Mesenteric fat pad (tissue), 1 donor: ENCODE measurements at regions not wholly inside any gene's neighbourhood (a gene's known extent, or its start where the extent isn't known, plus 50 kb on each side); places are given as distances from the start of the nearest gene placed in this dataset.

ENCODE experiments used
- DNase-seq: peaks from one replicate; pipeline ENCODE4 v3.0.0-alpha.2; 2020; ENCODE audit warnings: low spot score
- donor health status: DM: yes; HTN: yes; CAD: no.

DNA sequence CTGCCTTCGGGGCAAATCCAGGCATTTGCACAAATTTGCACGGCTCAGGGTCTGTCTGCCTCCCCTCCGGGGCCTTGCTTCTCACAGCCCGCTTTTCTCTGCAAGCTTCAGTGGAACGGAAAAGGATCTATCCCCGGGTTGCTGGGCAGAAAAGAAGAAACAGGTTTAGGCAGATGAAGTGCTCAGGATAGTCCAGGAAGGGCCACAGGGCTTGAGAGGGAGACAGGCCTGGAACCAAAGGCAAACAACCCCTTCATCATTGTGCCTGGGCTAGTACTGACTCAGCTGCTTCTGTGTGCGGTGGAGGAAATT lies 347.8 kb upstream of the TNP1 start:
- DNase-seq = no peak

DNA sequence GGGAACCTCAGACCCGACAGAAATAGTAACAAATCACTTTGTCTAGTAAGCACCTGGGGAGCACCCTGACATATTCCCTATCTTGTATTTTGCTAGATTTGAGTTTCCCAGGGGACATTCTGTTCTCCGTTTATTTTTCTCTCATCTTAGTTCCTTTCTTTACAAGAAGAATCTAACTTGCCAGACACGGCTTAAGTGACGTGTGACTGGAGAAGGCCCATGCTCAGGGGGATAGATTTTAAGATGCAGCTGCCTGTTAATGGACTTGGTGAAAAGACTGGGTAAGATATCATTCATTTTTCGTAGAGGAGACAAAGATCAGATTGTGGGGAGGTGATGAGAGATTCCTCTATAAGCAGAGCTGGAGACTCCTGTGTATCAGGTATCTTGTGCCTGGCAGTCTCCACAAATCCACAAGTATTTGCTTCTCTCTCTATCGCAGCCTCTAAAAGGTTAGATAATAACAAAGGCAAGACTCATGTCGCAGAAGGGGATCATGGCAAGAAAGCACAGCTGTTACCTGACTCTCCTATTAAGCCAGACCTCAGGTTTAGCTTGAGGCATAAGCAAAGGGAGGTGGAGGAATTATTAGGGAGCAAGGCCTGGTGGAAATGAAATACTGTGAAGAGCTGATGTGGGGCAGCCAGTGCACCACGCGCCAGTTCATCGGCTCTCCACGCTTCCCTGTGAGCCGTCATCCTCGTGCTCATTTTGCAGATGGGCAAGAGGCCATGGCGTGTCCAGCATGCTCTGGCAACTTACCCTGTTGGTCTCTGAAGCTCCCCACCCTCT lies 347.2 kb upstream of the TNP1 start:
- DNase-seq = no peak

DNA sequence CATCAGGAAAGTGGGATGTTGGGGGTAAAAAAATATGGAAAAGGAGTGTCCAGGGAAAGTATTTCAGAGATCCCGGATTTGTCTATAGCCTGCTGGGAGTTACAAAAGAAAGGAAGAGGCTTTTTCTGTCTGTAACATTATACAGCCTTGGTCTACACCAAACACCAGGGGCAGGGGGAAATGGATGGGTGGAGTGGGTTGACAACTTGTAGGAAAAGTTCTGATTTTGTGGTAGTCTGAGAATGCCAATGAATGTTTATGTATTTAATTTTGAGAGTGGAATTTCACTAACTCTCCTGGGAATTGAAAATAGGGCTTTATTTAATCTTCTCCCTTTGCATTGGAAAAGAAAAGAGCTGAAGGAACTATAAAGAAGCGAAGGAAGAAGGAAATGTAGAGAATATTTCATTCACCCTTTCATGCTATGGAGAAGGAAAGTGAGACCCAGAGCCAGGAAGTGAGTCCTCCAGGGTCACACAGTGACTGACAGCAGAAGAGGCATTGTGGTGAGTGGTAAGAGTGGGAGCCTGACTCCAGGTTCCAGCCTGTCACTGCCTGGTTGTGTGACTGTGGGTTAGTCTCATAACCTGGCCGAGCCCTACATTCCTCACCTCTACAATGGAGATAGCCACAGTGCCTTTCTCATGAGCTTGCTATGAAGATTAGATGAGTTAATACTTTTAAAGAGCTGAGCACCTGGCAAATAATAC lies 346.3 kb upstream of the TNP1 start:
- DNase-seq = no peak

DNA sequence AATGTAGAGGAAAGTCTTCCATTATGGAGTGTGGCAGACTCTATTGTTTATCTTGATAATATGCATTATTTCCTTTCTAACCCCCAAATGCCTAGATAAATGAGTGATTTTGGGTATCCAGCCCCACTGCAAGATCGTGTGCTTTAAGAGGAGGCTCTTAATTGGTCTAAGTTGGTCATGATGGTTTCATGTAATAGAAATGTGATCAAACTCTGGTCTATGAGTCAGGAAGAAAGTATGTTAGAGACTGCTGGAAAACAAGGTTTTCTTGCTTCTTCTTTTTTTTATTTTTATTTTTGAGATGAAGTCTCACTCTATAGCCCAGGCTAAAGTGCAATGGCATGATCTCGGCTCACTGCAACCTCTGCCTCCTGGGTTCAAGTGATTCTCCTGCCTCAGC lies 344.5 kb upstream of the TNP1 start:
- DNase-seq = no peak

DNA sequence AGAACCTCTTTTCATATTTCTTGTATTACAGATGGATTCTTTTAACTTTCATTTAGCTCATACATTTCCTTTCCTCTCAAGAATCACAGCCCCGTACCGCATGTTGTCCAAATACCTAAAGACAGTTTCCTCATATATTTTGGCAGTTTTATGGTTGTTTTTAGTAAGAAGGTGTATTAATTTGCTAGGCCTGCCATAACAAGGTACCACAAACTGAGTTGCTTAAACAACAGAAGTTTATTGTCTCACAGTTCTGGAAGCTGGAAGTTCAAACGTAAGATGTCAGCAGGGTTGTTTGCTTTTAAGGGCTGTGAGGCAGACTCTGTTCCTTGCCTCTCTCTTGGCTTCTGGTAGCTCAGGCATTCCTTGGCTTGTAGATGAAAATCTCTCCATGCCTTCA lies 343.2 kb upstream of the TNP1 start:
- no peak for DNase-seq

- no peak for DNase-seq
Measured at GRCh38 chr2:217199255-217199630, 339.4 kb upstream of the TNP1 start.

GRCh38 chr2:217195658-217196446 lies 336.0 kb upstream of the TNP1 start:
- DNase-seq = no peak

DNA sequence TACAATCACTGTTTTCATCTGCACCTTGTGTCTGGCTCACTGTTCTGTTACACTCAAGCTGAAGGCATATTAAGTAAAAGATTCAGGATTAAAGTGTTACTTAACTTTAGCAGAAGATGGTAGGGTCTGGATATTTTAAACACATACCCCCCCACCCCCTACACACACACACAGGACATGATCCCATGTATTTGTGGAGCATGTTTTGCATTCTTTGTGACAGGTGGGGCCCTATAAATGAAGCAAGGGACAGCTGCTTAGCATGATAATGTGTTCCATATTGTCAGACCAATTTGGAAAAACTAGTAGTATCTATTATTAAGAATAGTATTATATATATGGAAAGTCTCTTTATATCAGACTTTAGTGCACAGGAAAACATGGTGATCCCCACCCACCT lies 335.2 kb upstream of the TNP1 start:
- DNase-seq = no peak

DNA sequence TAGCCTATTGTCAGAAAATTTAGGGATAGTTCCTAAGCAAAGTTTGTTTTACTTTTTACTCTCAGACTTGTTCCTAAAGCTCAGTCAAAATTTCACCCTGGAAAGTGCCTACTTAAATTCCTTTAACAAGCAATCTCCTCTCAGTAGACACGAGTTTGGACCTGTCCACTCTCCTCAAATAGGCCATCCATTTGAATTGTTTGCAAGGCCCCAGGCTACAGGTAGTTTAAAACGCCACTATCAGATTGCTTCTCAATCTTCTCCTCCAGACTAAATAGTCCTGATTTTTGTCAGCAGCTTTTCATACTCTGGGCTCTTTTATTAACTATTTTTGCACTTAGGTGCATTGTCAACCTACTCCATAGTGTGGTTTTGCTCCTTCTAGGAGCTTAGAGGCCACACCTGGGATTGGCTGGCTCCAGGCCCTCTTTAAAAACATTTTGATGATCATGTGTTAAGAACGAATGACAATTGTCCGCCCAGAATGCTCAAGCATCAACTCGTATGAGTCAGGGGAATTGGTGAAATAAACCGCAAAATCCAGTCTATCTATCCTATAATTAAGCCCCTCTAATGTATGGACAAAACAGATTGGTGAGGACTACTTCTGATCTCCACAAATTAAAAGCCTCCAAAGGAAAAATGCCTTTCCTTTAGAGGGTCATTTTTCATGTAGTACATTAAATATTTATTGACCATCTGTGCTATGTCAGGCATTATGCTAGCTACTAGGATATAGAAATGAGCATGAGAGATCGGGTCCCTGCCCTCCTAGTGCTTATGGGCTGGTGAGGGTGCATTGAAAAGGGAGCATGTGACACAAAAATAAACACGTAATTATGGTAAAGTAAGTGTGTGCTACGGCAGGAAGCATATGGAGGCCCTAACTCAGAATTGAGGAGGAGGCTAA lies 333.8 kb upstream of the TNP1 start:
- DNase-seq = no peak

GRCh38 chr2:217192366-217192765 lies 332.5 kb upstream of the TNP1 start:
- no peak for DNase-seq

GRCh38 chr2:217189747-217190146 lies 329.9 kb upstream of the TNP1 start:
- DNase-seq = no peak

GRCh38 chr2:217189131-217189530 lies 329.3 kb upstream of the TNP1 start:
- DNase-seq = no peak

DNA sequence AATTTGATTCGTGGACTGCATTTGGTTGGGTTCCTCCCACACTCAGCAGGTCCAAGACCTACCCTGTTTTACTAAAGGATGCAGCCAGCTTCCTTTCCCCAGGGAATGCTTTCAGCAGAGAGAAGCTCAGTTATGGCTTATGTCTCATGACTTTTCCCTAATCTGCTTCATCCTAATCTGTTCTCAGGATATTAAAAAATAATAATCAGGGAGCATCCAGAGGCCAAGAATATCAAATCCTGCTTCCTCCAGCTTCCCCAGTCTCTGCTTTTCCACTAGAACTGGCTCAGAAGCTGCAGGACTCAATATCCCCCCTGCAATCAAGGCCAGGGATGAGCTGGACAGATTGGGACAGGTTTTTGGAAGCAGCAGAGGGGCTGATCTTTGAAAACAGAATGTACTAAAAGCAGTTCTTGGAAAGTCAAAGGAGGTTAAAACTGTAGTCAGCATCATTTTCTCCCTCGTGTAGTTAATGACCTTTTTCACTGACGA lies 326.9 kb upstream of the TNP1 start:
- DNase-seq = no peak

DNA sequence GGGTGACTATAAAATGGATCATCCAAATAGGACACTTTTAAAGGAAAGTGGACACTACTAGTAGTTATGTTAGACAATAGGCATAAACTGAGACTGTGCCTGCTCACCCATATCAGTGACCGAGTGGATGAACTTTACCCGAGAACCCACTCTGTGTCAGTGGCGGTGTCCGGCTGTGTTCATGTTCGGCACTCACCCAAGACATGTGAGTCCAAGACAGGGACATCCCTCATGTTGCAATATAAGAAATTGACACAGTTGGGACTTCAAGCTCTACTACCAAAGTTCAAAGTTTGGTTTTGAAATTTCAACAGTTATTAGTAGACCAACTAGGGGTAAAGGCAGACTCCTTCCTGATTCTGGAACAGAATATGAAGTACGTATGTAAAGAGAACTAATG lies 326.3 kb upstream of the TNP1 start:
- no peak for DNase-seq

GRCh38 chr2:217185265-217185995 lies 325.6 kb upstream of the TNP1 start:
- DNase-seq = no peak

GRCh38 chr2:217184242-217184641 lies 324.4 kb upstream of the TNP1 start:
- DNase-seq = no peak

GRCh38 chr2:217183471-217183870 lies 323.6 kb upstream of the TNP1 start:
- no peak for DNase-seq

- no peak for DNase-seq
Measured at GRCh38 chr2:217182926-217183325, 323.1 kb upstream of the TNP1 start.

DNA sequence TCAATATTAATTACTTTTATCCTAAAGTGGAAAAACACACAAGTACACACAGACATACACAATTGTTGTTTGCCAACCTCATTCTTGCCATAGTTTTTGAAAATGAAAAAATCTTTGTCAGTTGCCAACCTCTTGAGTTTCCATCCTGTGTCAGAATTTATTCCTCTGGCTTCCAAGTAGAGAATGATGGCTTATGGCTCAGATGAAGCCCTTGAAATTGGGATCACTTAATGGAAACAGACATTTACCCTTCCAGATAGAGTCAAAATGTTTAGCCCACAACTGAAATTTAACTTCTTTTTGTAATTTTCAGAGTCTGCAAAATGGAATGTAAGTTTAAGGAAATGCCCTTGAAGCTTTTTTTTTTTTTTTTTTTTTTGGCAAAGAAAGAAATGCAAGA lies 321.6 kb upstream of the TNP1 start:
- no peak for DNase-seq

DNA sequence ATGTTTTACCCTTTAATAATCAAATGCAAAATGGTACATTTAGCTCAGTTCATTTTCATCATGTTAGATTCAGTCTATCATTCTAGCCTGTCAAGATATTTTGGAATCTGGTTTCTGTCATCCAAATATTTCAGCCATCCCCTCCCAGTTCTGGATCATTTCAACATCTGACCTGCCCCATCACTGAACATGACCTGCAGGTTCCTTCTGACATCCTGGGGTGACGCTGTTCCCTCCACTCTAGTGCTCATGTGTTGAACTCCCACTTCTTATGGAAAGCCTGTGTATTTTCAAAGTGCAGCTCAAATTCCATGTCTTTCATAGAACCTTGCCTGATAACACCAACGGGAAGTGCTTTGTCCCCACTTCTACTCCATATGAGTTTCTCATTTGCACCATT lies 320.0 kb upstream of the TNP1 start:
- DNase-seq = no peak

- no peak for DNase-seq
Measured at GRCh38 chr2:217178341-217178740, 318.5 kb upstream of the TNP1 start.
